Activated T-cell treated with anti-CD3 and anti-CD28 coated beads, Interleukin-2, amount 50 U/mL, for 4 hours (primary cell): ENCODE measurements at regions not wholly inside any gene's neighbourhood (a gene's known extent, or its start where the extent isn't known, plus 50 kb on each side); places are given as distances from the start of the nearest gene placed in this dataset.
A peak's percentile ranks its signal among the peaks of the same experiment; 100 is the strongest.
"Not testable (repeated sequence)": the region's sequence is repeated elsewhere in the genome, so short reads cannot be mapped to it uniquely, and the experiment has no call there.

ENCODE experiments used
- ATAC-seq, 2 donors: fragments of 200-7000 bp; cut with Tn5 transposase; one replicate each; pipeline ENCODE4 v1.10.0; 2021
- DNase-seq: peaks from one replicate; pipeline ENCODE4 v3.0.0-alpha.2; 2020
- H3K27me3 Mint-ChIP-seq: one replicate; pipeline ENCODE4 v1.8.0; 2021; ENCODE audit warnings: low read depth, mixed read lengths
- H3K36me3 Mint-ChIP-seq: one replicate; pipeline ENCODE4 v1.8.0; 2022; ENCODE audit warnings: mixed read lengths; ENCODE audit not compliant: insufficient read depth
- H3K4me1 Mint-ChIP-seq: one replicate; pipeline ENCODE4 v1.8.0; 2021; ENCODE audit warnings: low read depth, mixed read lengths
- H3K4me3 Mint-ChIP-seq: one replicate; pipeline ENCODE4 v1.8.0; 2021; ENCODE audit warnings: mild to moderate bottlenecking, moderate library complexity, mixed read lengths
- H3K9me3 Mint-ChIP-seq: one replicate; pipeline ENCODE4 v1.8.0; 2021; ENCODE audit warnings: mixed read lengths

DNA sequence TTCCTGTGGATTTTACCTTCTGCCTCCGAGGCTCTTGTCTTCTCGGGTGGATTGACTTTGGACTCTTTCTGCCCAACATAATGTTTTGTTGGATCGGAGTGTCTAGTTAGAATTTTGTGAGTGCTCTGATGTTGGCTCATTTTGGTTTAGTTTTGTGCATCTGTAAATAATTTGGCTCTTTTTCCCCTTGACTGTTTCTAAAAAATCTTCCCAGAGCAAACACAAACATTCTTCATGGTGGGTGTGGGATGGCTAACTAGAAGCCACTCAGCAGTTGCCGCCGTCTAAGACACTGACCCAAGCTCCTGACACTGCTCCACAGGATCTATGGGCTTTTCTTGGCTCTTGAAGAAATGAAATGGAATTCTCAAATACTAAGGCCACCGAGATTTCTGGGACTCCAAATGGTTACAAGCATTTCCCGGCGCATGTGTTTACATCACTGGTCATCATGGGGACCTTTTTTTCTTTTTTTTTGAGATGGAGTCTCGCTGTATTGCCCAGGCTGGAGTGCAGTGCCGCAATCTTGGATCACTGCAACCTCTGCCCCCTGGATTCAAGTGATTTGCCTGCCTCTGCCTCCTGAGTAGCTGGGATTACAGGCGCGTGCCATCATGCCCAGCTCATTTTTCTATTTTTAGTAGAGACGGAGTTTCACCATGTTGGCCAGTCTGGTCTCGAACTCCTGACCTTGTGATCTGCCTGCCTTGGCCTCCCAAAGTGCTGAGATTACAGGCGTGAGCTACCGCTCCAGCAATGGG lies 92.0 kb upstream of the FRMD1 start:
- DNase-seq = no peak
- H3K4me1 Mint-ChIP-seq = no peaks in the 10 kb centered on the region
- H3K27me3 Mint-ChIP-seq = peaks cover 5% of the 10 kb centered on the region
- no peaks in the 10 kb centered on the region for H3K9me3 Mint-ChIP-seq
- H3K4me3 Mint-ChIP-seq = no peak overlapping the region
- H3K36me3 Mint-ChIP-seq = no peaks in the 10 kb centered on the region
- ATAC-seq = no peak

GRCh38 chr6:168169624-168170023 lies 90.6 kb upstream of the FRMD1 start:
- Mint-ChIP-seq H3K36me3 (no peaks in the 10 kb centered on the region), H3K4me1 (no peaks in the 10 kb centered on the region), H3K9me3 (no peaks in the 10 kb centered on the region), H3K4me3 (no peak overlapping the region), H3K27me3 (peaks cover 5% of the 10 kb centered on the region)
- no peak for ATAC-seq
- DNase-seq = no peak

DNA sequence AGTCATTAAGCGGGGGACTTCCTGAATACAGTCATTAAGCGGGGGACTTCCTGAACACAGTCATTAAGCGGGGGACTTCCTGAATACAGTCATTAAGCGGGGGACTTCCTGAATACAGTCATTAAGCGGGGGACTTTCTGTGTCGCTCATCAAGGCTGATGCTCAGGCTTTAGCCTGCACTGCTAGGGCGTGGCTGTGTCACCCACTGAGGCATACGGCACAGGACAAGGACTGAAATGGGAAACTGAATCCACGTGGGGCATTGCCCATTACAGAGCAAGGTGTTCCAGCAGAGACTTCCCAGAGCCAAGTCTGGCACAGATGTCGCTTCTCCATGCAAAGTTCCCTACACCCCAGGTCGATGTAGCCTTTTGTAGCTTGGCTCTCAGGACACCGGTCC lies 89.9 kb upstream of the FRMD1 start:
- not testable (repeated sequence) for H3K4me1 Mint-ChIP-seq
- ATAC-seq = peak in 1 of 2 donors; percentile 37

GRCh38 chr6:168168330-168168729 lies 89.3 kb upstream of the FRMD1 start:
- ATAC-seq, DNase-seq, H3K9me3 Mint-ChIP-seq, H3K27me3 Mint-ChIP-seq, H3K4me1 Mint-ChIP-seq, H3K36me3 Mint-ChIP-seq, H3K4me3 Mint-ChIP-seq: not testable (repeated sequence)

More for the DNA sequence above, 89.9 kb upstream of the FRMD1 start:
- not testable (repeated sequence) for H3K4me3 Mint-ChIP-seq, DNase-seq, H3K36me3 Mint-ChIP-seq, H3K27me3 Mint-ChIP-seq, H3K9me3 Mint-ChIP-seq

GRCh38 chr6:168167431-168168315 lies 88.7 kb upstream of the FRMD1 start:
- DNase-seq = no peak
- H3K4me3 Mint-ChIP-seq = no peak overlapping the region

GRCh38 chr6:168166627-168167026 lies 87.6 kb upstream of the FRMD1 start:
- Mint-ChIP-seq H3K36me3 (no peaks in the 10 kb centered on the region), H3K4me3 (no peak overlapping the region), H3K9me3 (no peaks in the 10 kb centered on the region), H3K4me1 (no peaks in the 10 kb centered on the region), H3K27me3 (no peaks in the 10 kb centered on the region)
- no peak for DNase-seq
- ATAC-seq = no peak

More at GRCh38 chr6:168167431-168168315, 88.7 kb upstream of the FRMD1 start:
- H3K4me1 Mint-ChIP-seq = no peaks in the 10 kb centered on the region
- H3K36me3 Mint-ChIP-seq = no peaks in the 10 kb centered on the region
- H3K9me3 Mint-ChIP-seq = no peaks in the 10 kb centered on the region
- H3K27me3 Mint-ChIP-seq = no peaks in the 10 kb centered on the region
- ATAC-seq = no peak

- no peak for DNase-seq
- no peak for ATAC-seq
- Mint-ChIP-seq H3K4me3 (no peak overlapping the region), H3K4me1 (no peaks in the 10 kb centered on the region), H3K36me3 (no peaks in the 10 kb centered on the region), H3K27me3 (no peaks in the 10 kb centered on the region), H3K9me3 (no peaks in the 10 kb centered on the region)
Observed at GRCh38 chr6:168165891-168166290, 86.9 kb upstream of the FRMD1 start.

- no peaks in the 10 kb centered on the region for H3K36me3 Mint-ChIP-seq
- no peaks in the 10 kb centered on the region for H3K27me3 Mint-ChIP-seq
- no peaks in the 10 kb centered on the region for H3K4me1 Mint-ChIP-seq
- H3K9me3 Mint-ChIP-seq = no peaks in the 10 kb centered on the region
- no peak for ATAC-seq
- no peak for DNase-seq
- H3K4me3 Mint-ChIP-seq = no peak overlapping the region
Observed at GRCh38 chr6:168165373-168165772, 86.4 kb upstream of the FRMD1 start.

DNA sequence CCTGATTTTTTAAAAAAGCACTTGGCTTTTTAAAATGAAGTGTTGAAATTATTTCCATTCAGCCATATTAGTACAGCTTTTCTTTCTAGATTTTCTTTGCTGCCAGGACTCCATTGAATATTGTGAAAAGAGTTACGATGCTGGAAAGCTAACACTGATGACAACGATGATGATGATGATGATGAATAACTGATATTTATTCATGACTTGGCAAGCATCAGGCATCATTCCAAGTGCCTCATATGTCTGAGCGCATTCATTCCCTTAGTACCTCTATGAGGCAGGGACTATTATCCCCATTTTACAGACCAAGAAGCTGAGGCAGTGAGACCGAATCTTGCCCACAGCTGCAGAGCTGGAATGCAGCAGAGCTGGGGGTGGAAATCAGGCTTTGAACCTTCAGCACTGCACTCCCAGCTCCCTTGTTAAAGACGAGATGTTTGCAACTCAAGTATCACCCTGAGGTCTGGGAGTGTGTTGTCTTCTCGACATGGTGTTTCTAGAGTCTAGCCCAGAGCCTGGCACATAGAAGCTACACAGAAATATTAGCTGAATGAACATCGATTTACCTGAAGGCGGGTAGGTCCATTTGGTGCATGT lies 85.5 kb upstream of the FRMD1 start:
- H3K36me3 Mint-ChIP-seq = no peaks in the 10 kb centered on the region
- H3K9me3 Mint-ChIP-seq = no peaks in the 10 kb centered on the region
- H3K4me3 Mint-ChIP-seq = no peak overlapping the region
- ATAC-seq = no peak
- DNase-seq = no peak
- no peaks in the 10 kb centered on the region for H3K27me3 Mint-ChIP-seq
- no peaks in the 10 kb centered on the region for H3K4me1 Mint-ChIP-seq

- DNase-seq (no peak), ATAC-seq (no peak)
- Mint-ChIP-seq H3K4me1 (no peaks in the 10 kb centered on the region), H3K36me3 (no peaks in the 10 kb centered on the region), H3K9me3 (no peaks in the 10 kb centered on the region), H3K4me3 (no peak overlapping the region), H3K27me3 (peaks cover 2% of the 10 kb centered on the region)
Observed at GRCh38 chr6:168163096-168163731, 84.2 kb upstream of the FRMD1 start.

DNA sequence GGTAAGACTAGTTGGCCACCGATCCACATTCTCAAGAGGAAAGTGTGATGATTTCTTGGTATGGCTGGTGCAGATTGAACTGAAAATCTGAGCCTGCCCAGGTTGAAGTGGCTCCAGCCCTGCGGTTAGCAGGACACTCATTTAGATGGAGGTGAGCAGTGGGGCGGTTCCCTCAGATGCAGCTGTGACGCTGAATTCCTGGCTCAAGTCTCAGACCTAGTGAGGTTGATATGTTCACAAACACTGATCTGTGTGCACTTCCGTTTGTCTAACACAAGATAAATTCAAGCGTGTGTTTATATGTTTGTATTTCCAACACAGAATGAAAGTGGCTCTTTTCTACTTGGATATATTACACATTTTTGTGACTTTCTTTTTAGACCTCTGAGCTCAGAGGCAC lies 83.4 kb upstream of the FRMD1 start:
- Mint-ChIP-seq H3K36me3 (no peaks in the 10 kb centered on the region), H3K9me3 (no peaks in the 10 kb centered on the region), H3K4me1 (no peaks in the 10 kb centered on the region), H3K4me3 (no peak overlapping the region), H3K27me3 (peaks cover 9% of the 10 kb centered on the region)
- ATAC-seq (no peak), DNase-seq (no peak)

- no peak for ATAC-seq
- no peaks in the 10 kb centered on the region for H3K9me3 Mint-ChIP-seq
- no peak for DNase-seq
- H3K4me1 Mint-ChIP-seq = no peaks in the 10 kb centered on the region
- no peaks in the 10 kb centered on the region for H3K36me3 Mint-ChIP-seq
- no peak overlapping the region for H3K4me3 Mint-ChIP-seq
- H3K27me3 Mint-ChIP-seq = peaks cover 16% of the 10 kb centered on the region
Observed at GRCh38 chr6:168161371-168161750, 82.3 kb upstream of the FRMD1 start.

DNA sequence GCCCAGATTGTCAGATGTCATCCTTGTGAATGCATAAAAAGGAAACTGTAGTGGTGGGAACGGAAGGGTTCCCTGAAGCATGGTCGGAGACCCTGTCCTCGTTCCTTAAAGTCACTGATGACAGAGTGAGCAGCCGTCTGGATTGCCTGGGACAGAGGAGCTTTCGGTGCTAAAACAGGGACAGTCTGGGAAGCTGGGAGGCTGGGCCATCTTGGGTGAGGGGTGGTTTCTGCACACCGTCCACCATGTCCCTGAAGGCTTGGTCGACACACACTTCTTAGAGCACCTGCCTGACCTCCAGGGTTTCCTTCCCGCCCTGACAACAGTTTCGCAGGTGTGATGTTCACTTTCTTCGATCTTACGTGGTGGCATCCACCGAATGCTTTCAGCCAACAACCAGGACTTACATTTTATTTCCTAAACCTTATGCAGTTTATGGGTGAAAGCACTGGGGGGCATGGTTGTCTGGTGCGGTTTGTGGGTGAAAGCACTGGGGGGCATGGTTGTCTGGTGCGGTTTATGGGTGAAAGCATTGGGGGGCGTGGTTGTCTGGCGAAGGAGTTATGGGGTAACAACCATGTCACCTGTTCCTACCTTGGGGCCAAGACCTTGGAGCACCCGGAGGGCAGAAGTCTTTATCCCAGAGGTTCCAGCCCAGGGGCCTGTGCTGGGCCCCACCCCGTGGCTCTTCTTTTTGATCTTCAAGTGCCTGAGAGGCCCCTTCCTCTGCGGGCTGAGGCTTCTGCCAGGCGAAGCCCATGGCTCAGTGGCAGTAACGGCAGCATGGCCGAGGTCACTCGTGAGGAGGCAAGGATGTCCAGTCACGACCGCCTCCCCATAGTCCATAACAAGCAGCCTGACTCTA lies 81.7 kb upstream of the FRMD1 start:
- H3K4me1 Mint-ChIP-seq = no peaks in the 10 kb centered on the region
- DNase-seq (no peak), ATAC-seq (no peak)
- H3K27me3 Mint-ChIP-seq = peaks cover 20% of the 10 kb centered on the region
- no peaks in the 10 kb centered on the region for H3K36me3 Mint-ChIP-seq
- no peak overlapping the region for H3K4me3 Mint-ChIP-seq
- H3K9me3 Mint-ChIP-seq = no peaks in the 10 kb centered on the region

DNA sequence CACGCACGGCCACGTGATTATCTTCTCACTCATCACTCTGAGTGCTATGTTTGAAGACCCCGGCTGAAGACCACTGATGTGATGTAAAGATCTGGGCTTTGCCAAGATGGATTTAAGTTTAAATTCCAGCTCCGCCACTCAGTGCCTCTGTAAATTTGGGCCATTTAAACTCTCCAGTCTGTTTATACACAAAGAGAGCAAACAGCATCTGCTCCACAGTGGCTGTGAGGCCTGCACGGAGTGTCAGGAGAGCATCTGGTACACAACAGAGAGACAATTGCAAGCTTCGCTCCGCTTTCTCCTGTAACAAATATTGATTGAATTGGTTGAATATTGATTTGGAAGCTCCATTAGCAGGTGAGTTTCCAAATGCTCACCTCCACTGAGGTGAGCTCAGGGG lies 80.5 kb upstream of the FRMD1 start:
- no peaks in the 10 kb centered on the region for H3K4me1 Mint-ChIP-seq
- no peak for ATAC-seq
- no peak for DNase-seq
- H3K4me3 Mint-ChIP-seq = no peak overlapping the region
- peaks cover 20% of the 10 kb centered on the region for H3K27me3 Mint-ChIP-seq
- no peaks in the 10 kb centered on the region for H3K9me3 Mint-ChIP-seq
- no peaks in the 10 kb centered on the region for H3K36me3 Mint-ChIP-seq
